ENCODE measurements at regions not wholly inside any gene's neighbourhood (a gene's known extent, or its start where the extent isn't known, plus 50 kb on each side); places are given as distances from the start of the nearest gene placed in this dataset.
A peak's percentile ranks its signal among the peaks of the same experiment; 100 is the strongest.

- Histone ChIP-seq H3K4me3 (no peak overlapping the region), H3K27ac (peak overlapping the region in 1 of 12 donors; percentile 83), H3K27me3 (no peaks in the 10 kb centered on the region), H3K4me1 (peaks cover 0 to 63% (median 7%) of the 10 kb centered on the region in 12 donors), H3K9me3 (no peaks in the 10 kb centered on the region), H3K36me3 (no peaks in the 10 kb centered on the region)
- whole genome bisulfite sequencing, 4 donors, result 88 to 92% (median 90%) methylated on average over 8 of the region's 8 CpGs
- intact Hi-C loops (cut with DNase I), result loop anchor here in 1 of 10 donors (10.0 kb wide), 1 partner anchor 193 kb away; no protein-coding TSS in a partner anchor
- TF ChIP-seq CTCF (IDR thresholded peaks at IDR 0.05), result no peak
- no peak for TF ChIP-seq POLR2A (IDR thresholded peaks at IDR 0.05)
- ATAC-seq, result no peak
- DNase-seq, result no peak
Observed at GRCh38 chr20:40467703-40468411, 221.2 kb downstream of the MAFB start.

GRCh38 chr20:40467067-40467466 lies 222.0 kb downstream of the MAFB start:
- TF ChIP-seq CTCF (IDR thresholded peaks at IDR 0.05) (no peak), POLR2A (IDR thresholded peaks at IDR 0.05) (no peak)
- peak overlapping the region in 1 of 12 donors; percentile 83 for H3K27ac ChIP-seq
- DNase-seq, result peak in 4 of 5 donors; percentile 32 to 61 (median 44)
- H3K4me3 ChIP-seq, result no peak overlapping the region
- H3K9me3 ChIP-seq, result no peaks in the 10 kb centered on the region
- no peaks in the 10 kb centered on the region for H3K27me3 ChIP-seq
- WGBS, 4 donors, result 45 to 64% (median 49%) methylated on average over 3 of the region's 3 CpGs
- H3K36me3 ChIP-seq, result no peaks in the 10 kb centered on the region
- intact Hi-C loops (cut with DNase I), result loop anchor here in 1 of 10 donors (10.0 kb wide), 1 partner anchor 192 kb away; no protein-coding TSS in a partner anchor
- ATAC-seq, result peak in 1 of 4 donors; percentile 30
- peaks cover 0 to 68% (median 7%) of the 10 kb centered on the region in 12 donors for H3K4me1 ChIP-seq

- Histone ChIP-seq H3K27me3 (no peaks in the 10 kb centered on the region), H3K36me3 (no peaks in the 10 kb centered on the region), H3K4me1 (peaks cover 0 to 48% (median 0%) of the 10 kb centered on the region in 12 donors), H3K27ac (peak overlapping the region in 2 of 12 donors; percentile 6 to 84), H3K9me3 (no peaks in the 10 kb centered on the region), H3K4me3 (no peak overlapping the region)
- peak; percentile 54 to 75 (median 66) for ATAC-seq
- no peak for DNase-seq
- WGBS, 4 donors, result 90 to 98% (median 91%) methylated on average over 2 of the region's 2 CpGs
- TF ChIP-seq POLR2A (IDR thresholded peaks at IDR 0.05), result no peak
- no peak for TF ChIP-seq CTCF (IDR thresholded peaks at IDR 0.05)
- intact Hi-C loops (cut with DNase I), result loop anchor here in 2 of 10 donors (5.0 to 10.0 kb wide), 2 partner anchors 190 to 1197 kb away; no protein-coding TSS in a partner anchor
Observed at GRCh38 chr20:40464731-40465208, 224.3 kb downstream of the MAFB start.

- ATAC-seq (peak in 2 of 4 donors; percentile 46 to 49), DNase-seq (peak in 1 of 5 donors; percentile 34)
- Histone ChIP-seq H3K36me3 (no peaks in the 10 kb centered on the region), H3K27me3 (no peaks in the 10 kb centered on the region), H3K9me3 (no peaks in the 10 kb centered on the region), H3K4me1 (peaks cover 0 to 40% (median 0%) of the 10 kb centered on the region in 12 donors), H3K4me3 (no peak overlapping the region), H3K27ac (peak overlapping the region in 1 of 12 donors; percentile 84)
- intact Hi-C loops (cut with DNase I), result loop anchor here in 2 of 10 donors (5.0 to 10.0 kb wide), 2 partner anchors 188 to 1196 kb away; no protein-coding TSS in a partner anchor
- TF ChIP-seq CTCF (IDR thresholded peaks at IDR 0.05) (no peak), POLR2A (IDR thresholded peaks at IDR 0.05) (no peak)
- 57 to 81% (median 61%) methylated on average over 6 of the region's 6 CpGs for WGBS, 4 donors
Observed at GRCh38 chr20:40463171-40463570, 225.9 kb downstream of the MAFB start.
